ENCODE measurements at regions not wholly inside any gene's neighbourhood (a gene's known extent, or its start where the extent isn't known, plus 50 kb on each side); places are given as distances from the start of the nearest gene placed in this dataset.
"Not testable (repeated sequence)": the region's sequence is repeated elsewhere in the genome, so short reads cannot be mapped to it uniquely, and the experiment has no call there.

DNA sequence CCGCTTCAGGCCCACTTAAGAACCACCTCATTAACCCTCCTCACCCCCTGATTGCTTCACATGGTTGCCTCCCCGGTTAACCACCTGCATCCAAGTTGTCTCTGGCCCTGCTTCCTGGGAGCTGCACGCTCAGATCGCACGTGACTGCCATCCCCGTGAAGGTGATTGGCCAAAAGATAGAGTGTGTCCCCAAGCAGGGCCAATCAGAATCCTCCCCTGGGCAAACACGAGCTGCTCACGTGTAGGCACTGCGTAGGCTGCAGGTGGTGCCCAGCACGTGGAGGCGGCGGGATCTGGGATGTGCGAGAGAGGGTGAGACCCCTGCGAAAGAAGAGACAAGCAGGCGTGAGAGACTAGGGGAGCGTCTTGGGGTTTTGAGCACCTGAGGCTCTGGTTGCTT lies 111.8 kb upstream of the CRHR1 start:
- no peak overlapping the region for H2AFZ ChIP-seq
- no peak overlapping the region for H3K4me3 ChIP-seq (ENCODE audit: low read depth, low read length)
- H3K79me2 ChIP-seq = no peaks in the 10 kb centered on the region
- H3K36me3 ChIP-seq (ENCODE audit: control insufficient read depth, insufficient read depth, low read length) = no peaks in the 10 kb centered on the region
- TF ChIP-seq, protein P1, sequence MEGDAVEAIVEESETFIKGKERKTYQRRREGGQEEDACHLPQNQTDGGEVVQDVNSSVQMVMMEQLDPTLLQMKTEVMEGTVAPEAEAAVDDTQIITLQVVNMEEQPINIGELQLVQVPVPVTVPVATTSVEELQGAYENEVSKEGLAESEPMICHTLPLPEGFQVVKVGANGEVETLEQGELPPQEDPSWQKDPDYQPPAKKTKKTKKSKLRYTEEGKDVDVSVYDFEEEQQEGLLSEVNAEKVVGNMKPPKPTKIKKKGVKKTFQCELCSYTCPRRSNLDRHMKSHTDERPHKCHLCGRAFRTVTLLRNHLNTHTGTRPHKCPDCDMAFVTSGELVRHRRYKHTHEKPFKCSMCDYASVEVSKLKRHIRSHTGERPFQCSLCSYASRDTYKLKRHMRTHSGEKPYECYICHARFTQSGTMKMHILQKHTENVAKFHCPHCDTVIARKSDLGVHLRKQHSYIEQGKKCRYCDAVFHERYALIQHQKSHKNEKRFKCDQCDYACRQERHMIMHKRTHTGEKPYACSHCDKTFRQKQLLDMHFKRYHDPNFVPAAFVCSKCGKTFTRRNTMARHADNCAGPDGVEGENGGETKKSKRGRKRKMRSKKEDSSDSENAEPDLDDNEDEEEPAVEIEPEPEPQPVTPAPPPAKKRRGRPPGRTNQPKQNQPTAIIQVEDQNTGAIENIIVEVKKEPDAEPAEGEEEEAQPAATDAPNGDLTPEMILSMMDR (IDR thresholded peaks at IDR 0.05) = no peak
- H3K4me2 ChIP-seq (ENCODE audit: low read length) = no peak overlapping the region
- H3K9ac ChIP-seq = no peak overlapping the region
- no peaks in the 10 kb centered on the region for H3K27me3 ChIP-seq (ENCODE audit: control insufficient read depth, insufficient read depth, low read length)
- no peaks in the 10 kb centered on the region for H3K4me1 ChIP-seq
- no peak overlapping the region for H3K27ac ChIP-seq
- no peaks in the 10 kb centered on the region for H3K9me3 ChIP-seq (ENCODE audit: control insufficient read depth, low read length)

DNA sequence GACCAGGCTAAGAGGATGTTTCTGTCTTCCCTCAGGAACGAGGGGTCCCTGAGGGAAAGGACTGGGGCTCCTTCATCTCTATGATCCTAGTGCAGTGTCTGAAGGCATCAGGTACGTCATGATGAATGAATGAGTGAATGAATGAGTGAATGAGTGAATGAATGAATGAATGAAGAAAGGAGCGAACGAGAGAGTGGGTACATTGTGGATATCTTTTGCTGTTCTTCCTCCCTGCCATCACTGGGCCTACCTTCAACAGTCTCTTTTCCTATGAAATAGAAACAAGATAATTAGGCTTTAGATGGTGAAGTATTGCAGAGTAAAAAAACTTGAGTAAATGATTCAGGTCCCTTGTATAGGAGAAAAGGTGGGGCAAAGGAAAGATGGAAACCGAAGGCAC lies 111.3 kb upstream of the CRHR1 start:
- Histone ChIP-seq H3K27me3 (ENCODE audit: control insufficient read depth, insufficient read depth, low read length) (no peaks in the 10 kb centered on the region), H3K27ac (no peak overlapping the region), H3K4me2 (ENCODE audit: low read length) (no peak overlapping the region), H2AFZ (no peak overlapping the region), H3K9ac (no peak overlapping the region), H3K4me1 (no peaks in the 10 kb centered on the region), H3K9me3 (ENCODE audit: control insufficient read depth, low read length) (no peaks in the 10 kb centered on the region), H3K4me3 (ENCODE audit: low read depth, low read length) (no peak overlapping the region), H3K79me2 (no peaks in the 10 kb centered on the region), H3K36me3 (ENCODE audit: control insufficient read depth, insufficient read depth, low read length) (no peaks in the 10 kb centered on the region)
- TF ChIP-seq, protein P1 (IDR thresholded peaks at IDR 0.05) = no peak

DNA sequence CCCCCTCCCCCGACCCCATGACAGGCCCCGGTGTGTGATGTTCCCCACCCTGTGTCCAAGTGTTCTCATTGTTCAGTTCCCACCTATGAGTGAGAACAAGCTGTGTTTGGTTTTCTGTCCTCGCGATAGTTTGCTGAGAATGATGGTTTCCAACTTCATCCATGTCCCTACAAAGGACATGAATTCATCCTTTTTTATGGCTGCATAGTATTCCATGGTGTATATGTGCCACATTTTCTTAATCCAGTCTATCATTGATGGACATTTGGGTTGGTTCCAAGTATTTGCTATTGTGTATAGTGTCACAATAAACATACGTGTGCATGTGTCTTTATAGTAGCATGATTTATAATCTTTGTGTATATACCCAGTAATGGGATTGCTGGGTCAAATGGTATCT lies 110.4 kb upstream of the CRHR1 start:
- H2AFZ ChIP-seq; H3K36me3 ChIP-seq (ENCODE audit: control insufficient read depth, insufficient read depth, low read length); H3K4me2 ChIP-seq (ENCODE audit: low read length): not testable (repeated sequence)

DNA sequence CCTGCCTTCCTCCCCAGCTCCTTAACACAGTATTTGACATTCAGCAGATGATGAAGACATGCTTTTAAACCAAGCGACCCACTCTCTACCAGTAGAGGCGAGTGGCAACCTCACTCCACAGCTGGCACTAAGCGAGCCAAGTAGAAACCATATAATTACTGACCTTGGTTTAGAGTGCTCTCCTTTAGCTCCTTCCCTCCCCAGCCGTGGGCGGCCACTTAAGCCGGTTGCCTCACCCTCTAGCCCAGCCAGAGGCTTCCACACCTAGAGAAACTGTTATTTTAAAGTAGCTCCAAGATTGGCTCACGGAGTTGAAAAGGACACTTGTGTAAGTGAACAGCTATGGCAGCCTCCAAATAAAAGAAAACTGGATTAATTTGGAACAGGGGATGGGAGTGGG lies 109.1 kb upstream of the CRHR1 start:
- no peak overlapping the region for H3K9ac ChIP-seq
- H3K36me3 ChIP-seq (ENCODE audit: control insufficient read depth, insufficient read depth, low read length) = no peaks in the 10 kb centered on the region
- no peak overlapping the region for H3K4me2 ChIP-seq (ENCODE audit: low read length)
- H3K4me3 ChIP-seq (ENCODE audit: low read depth, low read length) = no peak overlapping the region
- H3K79me2 ChIP-seq = no peaks in the 10 kb centered on the region
- H3K4me1 ChIP-seq = no peaks in the 10 kb centered on the region
- TF ChIP-seq, protein P1 (IDR thresholded peaks at IDR 0.05) = no peak
- no peak overlapping the region for H3K27ac ChIP-seq
- H3K27me3 ChIP-seq (ENCODE audit: control insufficient read depth, insufficient read depth, low read length) = no peaks in the 10 kb centered on the region
- H3K9me3 ChIP-seq (ENCODE audit: control insufficient read depth, low read length) = no peaks in the 10 kb centered on the region
- H2AFZ ChIP-seq = no peak overlapping the region

More for the DNA sequence above, 110.4 kb upstream of the CRHR1 start:
- H3K27me3 ChIP-seq (ENCODE audit: control insufficient read depth, insufficient read depth, low read length); H3K9ac ChIP-seq; H3K9me3 ChIP-seq (ENCODE audit: control insufficient read depth, low read length); H3K4me1 ChIP-seq; H3K27ac ChIP-seq; H3K79me2 ChIP-seq; H3K4me3 ChIP-seq (ENCODE audit: low read depth, low read length): not testable (repeated sequence)

DNA sequence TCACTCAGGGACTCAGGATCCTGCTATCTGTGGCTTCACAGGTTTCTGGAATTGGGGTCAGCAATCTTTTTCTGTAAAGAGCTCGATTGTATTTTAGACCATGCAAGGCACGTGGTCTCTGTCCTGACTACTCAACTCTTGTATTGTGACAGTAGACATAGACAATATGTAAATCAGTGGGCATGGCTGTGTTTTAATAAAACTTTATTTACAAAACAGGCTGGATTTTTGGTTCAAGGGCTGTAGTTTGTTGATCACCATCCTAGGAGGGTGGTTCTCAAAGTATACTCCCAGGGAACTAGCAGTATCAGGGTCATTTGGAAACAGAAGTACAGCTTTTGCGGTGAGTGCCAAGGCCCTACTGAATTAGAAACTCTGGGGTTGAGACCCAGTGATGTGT lies 108.2 kb upstream of the CRHR1 start:
- Histone ChIP-seq H3K4me1 (no peaks in the 10 kb centered on the region), H3K27ac (no peak overlapping the region), H3K36me3 (ENCODE audit: control insufficient read depth, insufficient read depth, low read length) (no peaks in the 10 kb centered on the region), H3K9ac (no peak overlapping the region), H2AFZ (no peak overlapping the region), H3K4me2 (ENCODE audit: low read length) (no peak overlapping the region), H3K27me3 (ENCODE audit: control insufficient read depth, insufficient read depth, low read length) (no peaks in the 10 kb centered on the region), H3K9me3 (ENCODE audit: control insufficient read depth, low read length) (no peaks in the 10 kb centered on the region), H3K4me3 (ENCODE audit: low read depth, low read length) (no peak overlapping the region), H3K79me2 (no peaks in the 10 kb centered on the region)
- TF ChIP-seq, protein P1 (IDR thresholded peaks at IDR 0.05) = no peak
